ENCODE measurements at regions not wholly inside any gene's neighbourhood (a gene's known extent, or its start where the extent isn't known, plus 50 kb on each side); places are given as distances from the start of the nearest gene placed in this dataset.

DNA sequence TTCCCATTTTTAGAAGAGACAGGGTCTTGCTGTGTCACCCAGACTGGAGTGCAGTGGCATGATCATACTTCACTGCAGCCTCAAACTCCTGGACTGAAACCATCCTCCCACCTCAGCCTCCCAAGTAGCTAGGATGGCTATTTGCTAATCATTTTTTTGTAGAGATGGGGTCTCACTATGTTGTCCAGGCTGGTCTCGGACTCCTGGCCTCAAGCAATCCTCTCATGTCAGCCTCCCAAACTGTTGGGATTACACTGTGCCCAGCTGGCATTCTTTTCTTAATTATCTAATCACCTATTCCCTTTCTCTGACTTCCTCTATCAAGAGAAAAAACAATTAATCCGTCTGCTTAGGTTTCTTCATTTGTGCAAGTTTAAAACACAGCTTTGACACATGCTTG, 172.5 kb upstream of the TRIM24 start:
- 29% methylated on average over 2 of the region's 2 CpGs for WGBS (ENCODE audit: missing lambda C conversion rate)
- no peaks in the 10 kb centered on the region for H3K4me1 ChIP-seq
- peaks cover 13% of the 10 kb centered on the region; the same call in 1 of the 3 replicates for H3K9me3 ChIP-seq
- ChIA-PET POLR2A (no interaction called here), CTCF (no interaction called here)
- ATAC-seq = no peak
- DNase-seq (ENCODE audit: low read depth in 1 of 2, low spot score in 1 of 2) = no peak
- H3K4me2 ChIP-seq = no peak overlapping the region
- FAIRE-seq = no peak
- H3K4me3 ChIP-seq = no peak overlapping the region
- TF ChIP-seq ZSCAN20 (CRISPR knock-in tag; IDR thresholded peaks at IDR 0.05) (no peak), BHLHE40 (IDR thresholded peaks at IDR 0.05; ENCODE audit: low read depth, low read length) (no peak), RARB (CRISPR knock-in tag; IDR thresholded peaks at IDR 0.05) (no peak), RAD21 (conservative IDR thresholded peaks at IDR 0.05 in 1 of 2, IDR thresholded peaks at IDR 0.05 in 1 of 2) (no peak), SREBF2 (IDR thresholded peaks at IDR 0.05) (no peak), ELK1 (IDR thresholded peaks at IDR 0.05; ENCODE audit: low read depth, low read length) (no peak), PBX3 (IDR thresholded peaks at IDR 0.05) (no peak), HEYL (CRISPR knock-in tag; IDR thresholded peaks at IDR 0.05) (no peak), HOXA7 (CRISPR knock-in tag; IDR thresholded peaks at IDR 0.05) (no peak)
- H3K27ac ChIP-seq = no peak overlapping the region

- peaks cover 13% of the 10 kb centered on the region; the same call in 1 of the 3 replicates for H3K9me3 ChIP-seq
Measured at GRCh38 chr7:138289082-138289481, 171.0 kb upstream of the TRIM24 start.

DNA sequence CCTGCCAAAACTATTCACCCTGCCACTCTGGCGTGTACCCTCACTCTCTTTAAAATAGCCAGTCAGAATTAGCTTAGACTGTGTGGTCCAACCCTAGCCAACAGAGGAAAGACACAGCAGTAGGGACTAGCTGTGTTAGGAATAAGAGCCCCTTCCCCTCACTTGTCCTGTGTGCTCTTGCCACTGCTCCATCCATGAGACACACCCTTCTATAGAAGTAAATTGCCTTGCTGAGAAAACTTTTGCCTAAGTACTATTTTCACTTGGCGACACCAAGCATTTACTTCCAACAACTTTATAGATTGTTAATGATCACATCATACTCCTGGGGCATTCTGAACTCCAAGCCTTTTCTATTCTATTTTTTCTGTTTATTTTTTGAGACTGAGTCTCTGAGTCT, 170.2 kb upstream of the TRIM24 start:
- DNase-seq (ENCODE audit: low read depth in 1 of 2, low spot score in 1 of 2) (no peak), ATAC-seq (no peak), FAIRE-seq (no peak)
- CTCF ChIA-PET = no interaction called here
- Histone ChIP-seq H3K27ac (no peak overlapping the region), H3K4me3 (no peak overlapping the region), H3K9me3 (peaks cover 13% of the 10 kb centered on the region; the same call in 1 of the 3 replicates), H3K4me2 (no peak overlapping the region), H3K4me1 (0 out of 3 replicates have a peak, but pooled peaks cover 6% of the 10 kb centered on the region)
- 41% methylated on average over 2 of the region's 2 CpGs for WGBS (ENCODE audit: missing lambda C conversion rate)
- POLR2A ChIA-PET = no interaction called here
- no peak for TF ChIP-seq ESRRA (IDR thresholded peaks at IDR 0.05; ENCODE audit: borderline replicate concordance, low read length)
- no peak for TF ChIP-seq HOXB5 (CRISPR knock-in tag; IDR thresholded peaks at IDR 0.05)
- no peak for TF ChIP-seq RNF2 (IDR thresholded peaks at IDR 0.05; ENCODE audit: borderline replicate concordance, low read depth)
- no peak for TF ChIP-seq PBX3 (IDR thresholded peaks at IDR 0.05)
- TF ChIP-seq, protein P1, sequence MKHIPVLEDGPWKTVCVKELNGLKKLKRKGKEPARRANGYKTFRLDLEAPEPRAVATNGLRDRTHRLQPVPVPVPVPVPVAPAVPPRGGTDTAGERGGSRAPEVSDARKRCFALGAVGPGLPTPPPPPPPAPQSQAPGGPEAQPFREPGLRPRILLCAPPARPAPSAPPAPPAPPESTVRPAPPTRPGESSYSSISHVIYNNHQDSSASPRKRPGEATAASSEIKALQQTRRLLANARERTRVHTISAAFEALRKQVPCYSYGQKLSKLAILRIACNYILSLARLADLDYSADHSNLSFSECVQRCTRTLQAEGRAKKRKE (CRISPR knock-in tag; IDR thresholded peaks at IDR 0.05; ENCODE audit: low read depth) = no peak
- no peak for TF ChIP-seq JUNB (IDR thresholded peaks at IDR 0.05)
- TF ChIP-seq, protein P2, sequence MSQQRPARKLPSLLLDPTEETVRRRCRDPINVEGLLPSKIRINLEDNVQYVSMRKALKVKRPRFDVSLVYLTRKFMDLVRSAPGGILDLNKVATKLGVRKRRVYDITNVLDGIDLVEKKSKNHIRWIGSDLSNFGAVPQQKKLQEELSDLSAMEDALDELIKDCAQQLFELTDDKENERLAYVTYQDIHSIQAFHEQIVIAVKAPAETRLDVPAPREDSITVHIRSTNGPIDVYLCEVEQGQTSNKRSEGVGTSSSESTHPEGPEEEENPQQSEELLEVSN (IDR thresholded peaks at IDR 0.05; ENCODE audit: borderline replicate concordance, low read depth) = no peak
- no peak for TF ChIP-seq RCOR1 (IDR thresholded peaks at IDR 0.05; ENCODE audit: low read depth, low read length)
- no peak for TF ChIP-seq KDM1A (IDR thresholded peaks at IDR 0.05; ENCODE audit: low read depth)

More at GRCh38 chr7:138289082-138289481, 171.0 kb upstream of the TRIM24 start:
- Histone ChIP-seq H3K4me3 (no peak overlapping the region), H3K4me1 (0 out of 3 replicates have a peak, but pooled peaks cover 2% of the 10 kb centered on the region), H3K27ac (no peak overlapping the region), H3K4me2 (no peak overlapping the region)
- POLR2A ChIA-PET = no interaction called here
- TF ChIP-seq HES2 (IDR thresholded peaks at IDR 0.05) (no peak), NR3C1 (IDR thresholded peaks at IDR 0.05) (no peak), EHF (CRISPR knock-in tag; IDR thresholded peaks at IDR 0.05) (no peak), RARB (CRISPR knock-in tag; IDR thresholded peaks at IDR 0.05) (no peak), EP300 (IDR thresholded peaks at IDR 0.05) (no peak), CTCF (IDR thresholded peaks at IDR 0.05) (no peak), SREBF2 (IDR thresholded peaks at IDR 0.05) (no peak), CHD4 (IDR thresholded peaks at IDR 0.05; ENCODE audit: borderline replicate concordance) (no peak), MAX (IDR thresholded peaks at IDR 0.05) (no peak), NPAS2 (CRISPR knock-in tag; IDR thresholded peaks at IDR 0.05; ENCODE audit: borderline replicate concordance) (no peak), HOXA7 (CRISPR knock-in tag; IDR thresholded peaks at IDR 0.05) (no peak), RCOR1 (IDR thresholded peaks at IDR 0.05; ENCODE audit: low read depth, low read length) (no peak)
- ATAC-seq (no peak), DNase-seq (ENCODE audit: low read depth in 1 of 2, low spot score in 1 of 2) (no peak), FAIRE-seq (no peak)
- CTCF ChIA-PET = no interaction called here
